NCI-H526 treated with DMSO at 0.1 percent for 48 hours (cell line): ENCODE measurements at regions not wholly inside any gene's neighbourhood (a gene's known extent, or its start where the extent isn't known, plus 50 kb on each side); places are given as distances from the start of the nearest gene placed in this dataset.

Source experiments
- DNase-seq: peaks from one replicate; lab custom pipeline; 2025; lab: John Stamatoyannopoulos, UW

- DNase-seq, result no peak
Measured at GRCh38 chr13:31686670-31687425, 52.5 kb upstream of the RXFP2 start.
